ENCODE measurements at regions not wholly inside any gene's neighbourhood (a gene's known extent, or its start where the extent isn't known, plus 50 kb on each side); places are given as distances from the start of the nearest gene placed in this dataset.

- TF ChIP-seq RARB (CRISPR knock-in tag; IDR thresholded peaks at IDR 0.05) (no peak), ZNF565 (CRISPR knock-in tag; conservative IDR thresholded peaks at IDR 0.05; ENCODE audit: low read depth) (no peak), SNAI2 (CRISPR knock-in tag; IDR thresholded peaks at IDR 0.05) (no peak), POU6F1 (CRISPR knock-in tag; IDR thresholded peaks at IDR 0.05; ENCODE audit: borderline replicate concordance, low read depth) (no peak), CREB5 (CRISPR knock-in tag; IDR thresholded peaks at IDR 0.05; ENCODE audit: low read depth) (no peak)
Observed at GRCh38 chr14:95014036-95014435, 143.3 kb downstream of the DICER1 start.
